Ectodermal cell (in vitro differentiated cells): ENCODE measurements at regions not wholly inside any gene's neighbourhood (a gene's known extent, or its start where the extent isn't known, plus 50 kb on each side); places are given as distances from the start of the nearest gene placed in this dataset.

Experiments used
- H3K27ac ChIP-seq: 2 replicates; pipeline ENCODE4 v1.7.0; 2013; ENCODE audit warnings: mild to moderate bottlenecking, low read depth, low read length; ENCODE audit not compliant: insufficient read depth, poor library complexity, severe bottlenecking
- H3K27me3 ChIP-seq: 2 replicates; pipeline ENCODE4 v1.7.0; 2013; ENCODE audit warnings: mild to moderate bottlenecking, low read length; ENCODE audit not compliant: insufficient read depth, control insufficient read depth, poor library complexity, severe bottlenecking
- H3K36me3 ChIP-seq: one replicate; pipeline ENCODE4 v1.7.0; 2013; ENCODE audit warnings: low read length; ENCODE audit not compliant: control insufficient read depth, insufficient read depth
- H3K4me1 ChIP-seq: one replicate; pipeline ENCODE4 v1.7.0; 2013; ENCODE audit warnings: low read length; ENCODE audit not compliant: control insufficient read depth, insufficient read depth
- H3K4me3 ChIP-seq: 2 replicates; pipeline ENCODE4 v1.7.0; 2013; ENCODE audit warnings: low read depth, low read length, control low read depth; ENCODE audit not compliant: insufficient read depth
- H3K9me3 ChIP-seq: 2 replicates; pipeline ENCODE4 v1.7.0; 2013; ENCODE audit warnings: mild to moderate bottlenecking, low read length, moderate library complexity; ENCODE audit not compliant: control insufficient read depth
- WGBS, 2 experiments: methylation state at CpG; one replicate each; pipeline ENCODE4 v1.1.7; 2013; ENCODE audit warnings: missing lambda C conversion rate in 2 of 2; 5-methylcytosine and 5-hydroxymethylcytosine counted together

- Histone ChIP-seq H3K9me3 (no peaks in the 10 kb centered on the region), H3K27me3 (no peaks in the 10 kb centered on the region), H3K4me1 (peaks cover 4% of the 10 kb centered on the region), H3K27ac (no peak overlapping the region), H3K36me3 (no peaks in the 10 kb centered on the region), H3K4me3 (no peak overlapping the region)
These were observed 422.6 kb upstream of the CD180 start for GRCh38 chr5:67619235-67619634.

- Histone ChIP-seq H3K4me3 (no peak overlapping the region), H3K36me3 (no peaks in the 10 kb centered on the region), H3K9me3 (no peaks in the 10 kb centered on the region), H3K27ac (no peak overlapping the region), H3K4me1 (no peaks in the 10 kb centered on the region), H3K27me3 (no peaks in the 10 kb centered on the region)
- 80 to 90% methylated on average over 3 of the region's 3 CpGs for WGBS, 2 experiments
These were observed 420.5 kb upstream of the CD180 start for GRCh38 chr5:67617051-67617450.

DNA sequence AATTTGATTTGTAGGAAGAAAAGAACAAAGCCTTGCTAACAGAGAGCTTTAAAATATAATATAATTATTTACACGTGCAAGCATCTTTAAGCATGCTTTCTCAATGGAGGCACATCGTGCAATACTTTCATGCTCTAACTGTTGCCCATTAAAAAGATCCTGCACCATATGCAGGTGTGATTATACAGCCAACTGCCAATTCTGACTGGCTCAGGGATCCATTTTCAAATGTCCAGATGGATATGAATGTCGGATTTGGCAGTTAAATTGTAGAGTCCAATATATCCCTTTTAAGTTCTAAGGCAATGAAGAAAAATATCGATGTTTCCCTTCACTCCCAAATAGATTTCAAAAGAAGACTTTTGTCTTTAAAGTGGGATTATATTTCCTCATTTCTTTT lies 416.4 kb upstream of the CD180 start:
- WGBS, 2 experiments: 93 to 99% methylated on average over 3 to 4 of the region's 4 CpGs
- Histone ChIP-seq H3K9me3 (no peaks in the 10 kb centered on the region), H3K4me1 (no peaks in the 10 kb centered on the region)

GRCh38 chr5:67610186-67610912 lies 413.8 kb upstream of the CD180 start:
- H3K9me3 ChIP-seq: no peaks in the 10 kb centered on the region
- no peak overlapping the region for H3K4me3 ChIP-seq
- H3K27ac ChIP-seq: no peak overlapping the region
- 94 to 95% methylated on average over 6 of the region's 6 CpGs for WGBS, 2 experiments
- no peaks in the 10 kb centered on the region for H3K27me3 ChIP-seq
- H3K36me3 ChIP-seq: no peaks in the 10 kb centered on the region
- H3K4me1 ChIP-seq: no peaks in the 10 kb centered on the region

More for the DNA sequence above, 416.4 kb upstream of the CD180 start:
- H3K4me3 ChIP-seq: no peak overlapping the region
- H3K27me3 ChIP-seq: no peaks in the 10 kb centered on the region
- no peak overlapping the region for H3K27ac ChIP-seq
- H3K36me3 ChIP-seq: no peaks in the 10 kb centered on the region

DNA sequence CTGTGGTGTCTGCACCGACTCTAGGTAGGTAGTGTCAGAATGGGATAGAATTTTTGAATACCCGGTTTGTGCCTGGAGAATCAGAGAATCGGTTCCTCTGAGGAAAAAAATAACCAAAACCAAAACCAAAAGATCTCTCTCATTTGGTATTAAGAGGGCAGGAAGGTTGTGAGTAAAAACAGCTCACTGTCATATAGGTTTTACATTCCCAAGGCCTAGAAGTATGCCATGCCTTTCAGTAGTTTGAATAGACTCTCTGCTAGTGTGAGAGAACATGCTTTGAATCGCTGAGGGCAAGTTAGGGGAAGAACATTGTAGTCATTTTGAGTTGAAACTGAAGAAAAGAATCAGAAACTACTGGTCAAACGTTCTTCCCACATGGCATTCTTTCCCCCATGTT lies 411.4 kb upstream of the CD180 start:
- H3K9me3 ChIP-seq: no peaks in the 10 kb centered on the region

GRCh38 chr5:67606586-67606947 lies 410.0 kb upstream of the CD180 start:
- no peaks in the 10 kb centered on the region for H3K4me1 ChIP-seq
- no peaks in the 10 kb centered on the region for H3K9me3 ChIP-seq
- no peaks in the 10 kb centered on the region for H3K36me3 ChIP-seq
- no peak overlapping the region for H3K4me3 ChIP-seq
- WGBS, 2 experiments: 88 to 92% methylated on average over 2 of the region's 2 CpGs
- H3K27me3 ChIP-seq: no peaks in the 10 kb centered on the region
- no peak overlapping the region for H3K27ac ChIP-seq

More for the DNA sequence above, 411.4 kb upstream of the CD180 start:
- Histone ChIP-seq H3K36me3 (no peaks in the 10 kb centered on the region), H3K27ac (no peak overlapping the region), H3K27me3 (no peaks in the 10 kb centered on the region), H3K4me3 (no peak overlapping the region), H3K4me1 (no peaks in the 10 kb centered on the region)
- 83 to 89% methylated on average over 4 to 5 of the region's 5 CpGs for WGBS, 2 experiments

DNA sequence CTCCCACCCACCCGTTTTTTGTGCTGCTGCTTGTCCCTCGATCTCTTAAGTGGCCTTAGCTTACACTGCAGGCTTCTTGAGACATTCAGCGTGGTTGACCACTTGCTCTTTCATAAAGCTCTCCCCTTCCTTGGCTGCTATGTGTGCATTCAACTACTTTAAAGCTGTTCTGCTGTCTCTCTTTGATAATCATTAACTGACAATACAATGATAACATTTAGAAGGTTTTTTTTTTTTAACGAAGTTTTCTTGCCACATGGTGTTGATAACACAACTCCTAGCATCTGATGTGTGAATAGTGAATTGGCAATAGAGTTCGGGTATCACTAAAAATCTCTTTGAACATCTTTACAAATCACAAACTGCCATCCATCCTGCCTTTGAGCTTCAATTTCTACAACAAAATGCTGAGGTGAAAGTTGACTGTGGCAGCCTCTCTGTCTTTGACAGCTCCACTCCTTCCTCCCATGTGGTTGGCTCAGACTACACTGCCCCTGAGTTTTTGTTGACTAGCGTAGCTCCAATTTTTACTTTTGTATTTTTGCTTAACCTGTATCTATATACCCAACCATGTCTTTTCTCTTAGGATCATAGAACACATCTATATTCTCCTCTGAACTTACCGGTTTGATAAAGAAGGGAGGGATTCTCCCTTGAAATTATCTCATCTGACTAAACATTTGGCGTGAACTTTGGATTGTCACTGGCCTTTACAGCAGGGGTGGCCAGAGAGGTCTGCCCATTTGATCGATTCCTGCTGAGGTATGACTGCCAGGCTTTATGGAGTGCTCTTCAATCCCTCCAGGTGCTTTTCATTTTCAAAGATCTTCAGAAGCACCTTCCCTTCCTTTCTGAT lies 409.4 kb upstream of the CD180 start:
- WGBS, 2 experiments: 86 to 88% methylated on average over 8 of the region's 9 CpGs
- no peaks in the 10 kb centered on the region for H3K9me3 ChIP-seq
- no peaks in the 10 kb centered on the region for H3K27me3 ChIP-seq
- H3K4me3 ChIP-seq: no peak overlapping the region
- no peaks in the 10 kb centered on the region for H3K36me3 ChIP-seq
- H3K27ac ChIP-seq: no peak overlapping the region
- no peaks in the 10 kb centered on the region for H3K4me1 ChIP-seq

DNA sequence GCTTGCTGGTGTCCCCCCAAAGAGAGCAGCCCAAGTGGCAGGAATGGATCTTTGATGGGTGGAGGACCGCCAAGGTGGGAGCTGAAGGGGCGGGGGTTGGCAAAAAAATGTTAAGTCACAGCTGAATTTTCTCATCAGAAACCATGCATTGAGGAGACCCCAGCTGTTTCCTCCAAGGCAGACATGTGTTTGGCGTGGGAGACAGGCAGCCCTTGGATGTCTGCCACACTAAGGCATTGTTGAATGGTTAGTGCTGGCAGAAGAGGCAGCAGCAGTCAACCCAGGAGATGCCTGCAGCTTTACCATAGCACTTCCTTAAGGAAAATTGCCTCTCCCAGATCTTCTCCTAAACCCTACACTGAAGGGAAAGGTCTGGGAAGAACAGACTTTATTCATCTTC lies 394.9 kb upstream of the CD180 start:
- Histone ChIP-seq H3K36me3 (no peaks in the 10 kb centered on the region), H3K4me1 (no peaks in the 10 kb centered on the region), H3K27me3 (no peaks in the 10 kb centered on the region), H3K27ac (no peak overlapping the region), H3K9me3 (no peaks in the 10 kb centered on the region), H3K4me3 (no peak overlapping the region)
- WGBS, 2 experiments: 93 to 97% methylated on average over 3 of the region's 3 CpGs

DNA sequence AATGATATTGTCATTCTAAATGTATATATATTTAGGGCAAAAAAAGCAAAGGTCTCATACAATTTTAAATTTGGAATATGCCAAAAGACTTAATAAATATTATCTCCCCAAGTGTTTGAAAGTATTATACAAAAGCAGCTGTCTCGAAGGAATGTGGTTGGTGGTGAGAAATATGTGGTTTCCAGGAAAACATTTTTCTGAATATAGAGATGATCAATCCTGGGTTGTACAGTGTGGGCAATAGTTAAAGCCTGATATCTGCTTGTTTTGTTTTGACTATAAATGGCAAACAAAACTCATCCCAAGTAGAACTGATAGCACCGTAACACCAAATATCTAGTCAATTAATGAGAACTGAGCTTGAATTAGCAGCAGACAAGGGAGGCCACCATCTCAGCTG lies 391.8 kb upstream of the CD180 start:
- Histone ChIP-seq H3K4me3 (no peak overlapping the region), H3K9me3 (no peaks in the 10 kb centered on the region), H3K36me3 (no peaks in the 10 kb centered on the region), H3K27ac (no peak overlapping the region), H3K27me3 (no peaks in the 10 kb centered on the region), H3K4me1 (no peaks in the 10 kb centered on the region)
- 87 to 91% methylated on average over 2 of the region's 2 CpGs for WGBS, 2 experiments

DNA sequence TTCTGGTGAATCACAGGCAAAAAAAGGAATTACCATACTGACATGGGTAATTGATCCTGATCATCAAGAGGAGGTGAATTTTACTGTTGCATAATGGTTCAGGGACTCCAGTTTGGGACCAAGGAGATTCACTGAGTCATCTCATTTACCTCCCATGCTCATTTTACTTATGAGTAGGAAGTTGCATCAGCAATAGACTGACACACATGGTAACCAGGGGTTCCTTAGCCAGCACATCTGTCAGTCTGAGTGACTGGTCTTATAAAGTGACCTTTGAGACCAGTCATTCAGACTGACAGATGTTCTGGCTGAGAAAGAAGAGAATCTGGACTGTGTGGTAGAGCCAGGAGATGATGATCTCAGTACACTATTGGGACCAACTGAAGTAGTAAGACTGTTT lies 384.6 kb upstream of the CD180 start:
- H3K36me3 ChIP-seq: no peaks in the 10 kb centered on the region
- no peak overlapping the region for H3K27ac ChIP-seq
- H3K4me1 ChIP-seq: no peaks in the 10 kb centered on the region
- no peak overlapping the region for H3K4me3 ChIP-seq
- no peaks in the 10 kb centered on the region for H3K9me3 ChIP-seq
- no peaks in the 10 kb centered on the region for H3K27me3 ChIP-seq
